ENCODE measurements at regions not wholly inside any gene's neighbourhood (a gene's known extent, or its start where the extent isn't known, plus 50 kb on each side); places are given as distances from the start of the nearest gene placed in this dataset.

DNA sequence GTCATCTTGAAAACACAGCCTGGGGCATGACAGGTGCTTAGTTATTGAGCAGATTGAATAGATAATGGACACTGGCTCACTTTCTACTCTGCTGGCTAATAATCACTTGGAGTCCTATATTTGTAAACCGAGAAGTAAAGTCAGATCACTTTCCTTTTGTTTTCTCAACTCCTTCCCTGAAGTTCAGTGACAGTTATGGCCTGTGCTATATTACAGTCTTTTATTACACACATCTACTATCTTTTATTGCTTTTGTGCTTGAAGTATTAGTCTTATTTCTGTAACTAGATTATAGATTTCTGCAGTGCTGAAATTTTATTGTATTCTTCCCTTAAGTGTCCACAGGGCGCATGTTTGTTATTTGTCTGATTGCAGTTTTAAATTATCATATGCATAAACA, 136.4 kb upstream of the TAC1 start:
- no peak for TF ChIP-seq EZH2 (IDR thresholded peaks at IDR 0.05; ENCODE audit: low read length, missing control alignments)
- TF ChIP-seq, protein P1, sequence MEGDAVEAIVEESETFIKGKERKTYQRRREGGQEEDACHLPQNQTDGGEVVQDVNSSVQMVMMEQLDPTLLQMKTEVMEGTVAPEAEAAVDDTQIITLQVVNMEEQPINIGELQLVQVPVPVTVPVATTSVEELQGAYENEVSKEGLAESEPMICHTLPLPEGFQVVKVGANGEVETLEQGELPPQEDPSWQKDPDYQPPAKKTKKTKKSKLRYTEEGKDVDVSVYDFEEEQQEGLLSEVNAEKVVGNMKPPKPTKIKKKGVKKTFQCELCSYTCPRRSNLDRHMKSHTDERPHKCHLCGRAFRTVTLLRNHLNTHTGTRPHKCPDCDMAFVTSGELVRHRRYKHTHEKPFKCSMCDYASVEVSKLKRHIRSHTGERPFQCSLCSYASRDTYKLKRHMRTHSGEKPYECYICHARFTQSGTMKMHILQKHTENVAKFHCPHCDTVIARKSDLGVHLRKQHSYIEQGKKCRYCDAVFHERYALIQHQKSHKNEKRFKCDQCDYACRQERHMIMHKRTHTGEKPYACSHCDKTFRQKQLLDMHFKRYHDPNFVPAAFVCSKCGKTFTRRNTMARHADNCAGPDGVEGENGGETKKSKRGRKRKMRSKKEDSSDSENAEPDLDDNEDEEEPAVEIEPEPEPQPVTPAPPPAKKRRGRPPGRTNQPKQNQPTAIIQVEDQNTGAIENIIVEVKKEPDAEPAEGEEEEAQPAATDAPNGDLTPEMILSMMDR (conservative IDR thresholded peaks at IDR 0.05 in 1 of 2, IDR thresholded peaks at IDR 0.05 in 1 of 2; ENCODE audit: low read depth in 1 of 2, low read length in 2 of 2) = no peak

DNA sequence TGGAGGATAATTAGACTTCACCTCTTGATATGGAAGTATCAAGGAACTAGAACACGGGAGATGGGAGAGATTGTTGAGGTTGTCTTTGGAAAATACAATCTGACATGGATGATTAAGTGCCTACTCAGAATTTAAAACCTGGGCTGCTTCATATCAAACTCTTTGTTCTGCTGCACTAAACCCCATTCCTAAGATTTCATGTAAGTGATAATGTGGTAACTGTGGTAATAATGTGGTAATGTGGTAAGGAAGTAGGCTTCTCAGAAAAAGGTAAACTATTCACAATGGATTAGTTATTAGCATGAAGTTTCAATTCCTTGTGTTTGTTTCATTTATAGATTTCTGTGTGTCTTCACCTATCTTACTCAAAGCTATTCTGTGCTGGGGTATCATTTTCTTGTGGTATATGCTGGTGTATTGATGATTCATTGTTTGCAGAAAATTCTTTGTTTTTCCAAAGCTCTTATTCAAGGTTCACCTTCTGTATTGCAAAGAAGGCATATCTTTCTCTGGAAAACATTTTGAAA, 129.9 kb upstream of the TAC1 start:
- Histone ChIP-seq H3K4me3 (replicated peaks in 1 of 4; ENCODE audit: control extremely low read depth in 1 of 4, insufficient read depth in 1 of 4, low read depth in 3 of 4, low read length in 4 of 4) (no peak overlapping the region), H3K4me1 (ENCODE audit: control insufficient read depth, extremely low read depth, insufficient read depth, low read length) (no peaks in the 10 kb centered on the region), H2AFZ (ENCODE audit: low read length) (no peak overlapping the region), H3K4me2 (ENCODE audit: extremely low read depth, insufficient read depth, low read length) (no peak overlapping the region), H3K9ac (ENCODE audit: insufficient read depth, low read length) (no peak overlapping the region), H3K27me3 (ENCODE audit: control insufficient read depth, insufficient read depth, low read length) (no peaks in the 10 kb centered on the region), H4K20me1 (ENCODE audit: control insufficient read depth, extremely low read depth, insufficient read depth, low read length) (no peaks in the 10 kb centered on the region), H3K9me3 (ENCODE audit: control insufficient read depth, insufficient read depth, low read depth, low read length) (no peaks in the 10 kb centered on the region), H3K36me3 (ENCODE audit: control insufficient read depth, insufficient read depth, low read length) (no peaks in the 10 kb centered on the region), H3K27ac (ENCODE audit: insufficient read depth, low read length) (no peak overlapping the region), H3K79me2 (ENCODE audit: control insufficient read depth, insufficient read depth, low read length) (no peaks in the 10 kb centered on the region)
- no peak for DNase-seq (ENCODE audit: low read depth in 2 of 2)
- TF ChIP-seq, protein P1 (conservative IDR thresholded peaks at IDR 0.05 in 1 of 2, IDR thresholded peaks at IDR 0.05 in 1 of 2; ENCODE audit: low read depth in 1 of 2, low read length in 2 of 2) = no peak
- no peak for TF ChIP-seq EZH2 (IDR thresholded peaks at IDR 0.05; ENCODE audit: low read length, missing control alignments)

More for the DNA sequence above, 136.4 kb upstream of the TAC1 start:
- H3K79me2 ChIP-seq (ENCODE audit: control insufficient read depth, insufficient read depth, low read length) = no peaks in the 10 kb centered on the region
- H3K9me3 ChIP-seq (ENCODE audit: control insufficient read depth, insufficient read depth, low read depth, low read length) = no peaks in the 10 kb centered on the region
- no peak overlapping the region for H3K9ac ChIP-seq (ENCODE audit: insufficient read depth, low read length)
- H2AFZ ChIP-seq (ENCODE audit: low read length) = no peak overlapping the region
- no peak overlapping the region for H3K4me3 ChIP-seq (replicated peaks in 1 of 4; ENCODE audit: control extremely low read depth in 1 of 4, insufficient read depth in 1 of 4, low read depth in 3 of 4, low read length in 4 of 4)
- no peaks in the 10 kb centered on the region for H3K27me3 ChIP-seq (ENCODE audit: control insufficient read depth, insufficient read depth, low read length)
- no peaks in the 10 kb centered on the region for H3K36me3 ChIP-seq (ENCODE audit: control insufficient read depth, insufficient read depth, low read length)
- H3K4me2 ChIP-seq (ENCODE audit: extremely low read depth, insufficient read depth, low read length) = no peak overlapping the region
- no peaks in the 10 kb centered on the region for H3K4me1 ChIP-seq (ENCODE audit: control insufficient read depth, extremely low read depth, insufficient read depth, low read length)
- no peak for DNase-seq (ENCODE audit: low read depth in 2 of 2)
- no peak overlapping the region for H3K27ac ChIP-seq (ENCODE audit: insufficient read depth, low read length)
- no peaks in the 10 kb centered on the region for H4K20me1 ChIP-seq (ENCODE audit: control insufficient read depth, extremely low read depth, insufficient read depth, low read length)

- Histone ChIP-seq H2AFZ (ENCODE audit: low read length) (no peak overlapping the region), H3K79me2 (ENCODE audit: control insufficient read depth, insufficient read depth, low read length) (no peaks in the 10 kb centered on the region), H3K9ac (ENCODE audit: insufficient read depth, low read length) (no peak overlapping the region), H3K9me3 (ENCODE audit: control insufficient read depth, insufficient read depth, low read depth, low read length) (no peaks in the 10 kb centered on the region), H3K4me1 (ENCODE audit: control insufficient read depth, extremely low read depth, insufficient read depth, low read length) (no peaks in the 10 kb centered on the region), H4K20me1 (ENCODE audit: control insufficient read depth, extremely low read depth, insufficient read depth, low read length) (no peaks in the 10 kb centered on the region), H3K27me3 (ENCODE audit: control insufficient read depth, insufficient read depth, low read length) (no peaks in the 10 kb centered on the region), H3K4me3 (replicated peaks in 1 of 4; ENCODE audit: control extremely low read depth in 1 of 4, insufficient read depth in 1 of 4, low read depth in 3 of 4, low read length in 4 of 4) (no peak overlapping the region), H3K36me3 (ENCODE audit: control insufficient read depth, insufficient read depth, low read length) (no peaks in the 10 kb centered on the region), H3K4me2 (ENCODE audit: extremely low read depth, insufficient read depth, low read length) (no peak overlapping the region), H3K27ac (ENCODE audit: insufficient read depth, low read length) (no peak overlapping the region)
- DNase-seq (ENCODE audit: low read depth in 2 of 2) = no peak
- no peak for TF ChIP-seq EZH2 (IDR thresholded peaks at IDR 0.05; ENCODE audit: low read length, missing control alignments)
- TF ChIP-seq, protein P1 (conservative IDR thresholded peaks at IDR 0.05 in 1 of 2, IDR thresholded peaks at IDR 0.05 in 1 of 2; ENCODE audit: low read depth in 1 of 2, low read length in 2 of 2) = no peak
Observed at GRCh38 chr7:97620495-97620894, 111.4 kb upstream of the TAC1 start.
